ENCODE measurements at regions not wholly inside any gene's neighbourhood (a gene's known extent, or its start where the extent isn't known, plus 50 kb on each side); places are given as distances from the start of the nearest gene placed in this dataset.

- Histone ChIP-seq H3K4ac (replicated peaks; ENCODE audit: insufficient read length, low read depth, low read length) (no peak overlapping the region), H3K23me2 (ENCODE audit: low read depth, low read length) (no peaks in the 10 kb centered on the region), H2AFZ (ENCODE audit: low read length) (0 out of 2 replicates have a peak overlapping the region, but pooled peaks have one; percentile 11), H3K18ac (ENCODE audit: extremely low read depth, low read length) (no peak overlapping the region), H3K9me3 (ENCODE audit: insufficient read depth in 2 of 2, low read depth in 1 of 2, low read length in 1 of 2) (0 out of 4 replicates have a peak, but pooled peaks cover 0 to under 1% of the 10 kb centered on the region in 2 experiments), H3K79me1 (ENCODE audit: low read depth, low read length) (no peaks in the 10 kb centered on the region), H3K36me3 (ENCODE audit: control insufficient read depth in 2 of 4, insufficient read depth in 4 of 4, low read length in 3 of 4) (no peaks in the 10 kb centered on the region), H3K56ac (replicated peaks; ENCODE audit: insufficient read length, low read depth, low read length) (no peak overlapping the region), H2BK12ac (ENCODE audit: low read depth, low read length) (no peak overlapping the region), H3K14ac (ENCODE audit: insufficient read length) (no peak overlapping the region), H2BK5ac (ENCODE audit: low read depth, low read length) (no peak overlapping the region), H4K8ac (ENCODE audit: extremely low read depth, insufficient read depth, low read length) (no peak overlapping the region), H4K5ac (ENCODE audit: insufficient read length, low read depth, low read length) (no peak overlapping the region), H3K4me2 (ENCODE audit: insufficient read depth in 1 of 2, low read depth in 2 of 2, low read length in 2 of 2) (no peak overlapping the region), H2BK20ac (ENCODE audit: low read length) (no peak overlapping the region), H2AK5ac (ENCODE audit: low read depth, low read length) (no peak overlapping the region), H2BK120ac (replicated peaks; ENCODE audit: low read depth, low read length) (no peak overlapping the region), H3K79me2 (ENCODE audit: control insufficient read depth in 1 of 2, insufficient read depth in 2 of 2, low read length in 2 of 2) (no peaks in the 10 kb centered on the region), H3K4me1 (replicated peaks in 1 of 4; ENCODE audit: control insufficient read depth in 3 of 4, insufficient read depth in 4 of 4, low read length in 3 of 4) (no peaks in the 10 kb centered on the region), H4K20me1 (replicated peaks in 1 of 2; ENCODE audit: control insufficient read depth in 1 of 2, insufficient read depth in 2 of 2, low read length in 2 of 2) (no peaks in the 10 kb centered on the region), H4K91ac (replicated peaks; ENCODE audit: insufficient read length, low read length) (no peak overlapping the region), H2BK15ac (ENCODE audit: low read length) (no peak overlapping the region), H3K23ac (ENCODE audit: insufficient read length) (no peak overlapping the region), H3K9ac (replicated peaks in 1 of 4; ENCODE audit: extremely low read depth in 1 of 4, low read depth in 3 of 4, low read length in 3 of 4) (no peak overlapping the region), H3K27ac (ENCODE audit: low read depth, low read length) (no peak overlapping the region), H3K27me3 (replicated peaks in 1 of 4; ENCODE audit: control insufficient read depth in 3 of 4, extremely low read depth in 1 of 4, insufficient read depth in 3 of 4, low read length in 3 of 4) (no peaks in the 10 kb centered on the region), H3K4me3 (ENCODE audit: extremely low read depth in 1 of 4, insufficient read depth in 2 of 4, low read depth in 3 of 4, low read length in 4 of 4) (no peak overlapping the region)
- no peak for FAIRE-seq
- POLR2A ChIA-PET (ENCODE audit: partially characterized antibody) = no interaction called here
- DNase-seq (ENCODE audit: low read depth in 1 of 2, low spot score in 2 of 2) = no peak
- 95% methylated on average over 4 of the region's 4 CpGs; no CpG with 5 or more reads in 1 of the 2 experiments for WGBS, 2 experiments (ENCODE audit: extremely low coverage in 1 of 2, insufficient coverage in 1 of 2, insufficient read length in 1 of 2, insufficient replicate concordance in 2 of 2, low coverage in 1 of 2, low lambda C conversion rate in 2 of 2, missing lambda C conversion rate in 1 of 2)
- CTCF ChIA-PET (ENCODE audit: partially characterized antibody) = interaction anchor here (0.7 kb wide), 1 partner anchor 242 kb away, joined by 3 read pairs; no protein-coding TSS in a partner anchor
- TF ChIP-seq TAF7 (optimal IDR thresholded peaks at IDR 0.05; ENCODE audit: borderline replicate concordance, low read depth, low read length) = no peak
- TF ChIP-seq EGR1 (IDR thresholded peaks at IDR 0.05; ENCODE audit: borderline replicate concordance, low read depth, low read length) = no peak
- no peak for TF ChIP-seq CHD2 (IDR thresholded peaks at IDR 0.05; ENCODE audit: low read length)
- TF ChIP-seq SUZ12 (IDR thresholded peaks at IDR 0.05; ENCODE audit: low read length) = no peak
- no peak for TF ChIP-seq GTF2F1 (IDR thresholded peaks at IDR 0.05; ENCODE audit: borderline replicate concordance, low read depth, low read length)
- TF ChIP-seq RXRA (IDR thresholded peaks at IDR 0.05; ENCODE audit: insufficient read depth, low read depth, low read length) = no peak
- no peak for TF ChIP-seq ASH2L (IDR thresholded peaks at IDR 0.05; ENCODE audit: low read length)
- TF ChIP-seq E2F6 (IDR thresholded peaks at IDR 0.05) = no peak
- TF ChIP-seq POLR2A (IDR thresholded peaks at IDR 0.05; ENCODE audit: control extremely low read depth in 1 of 2, low read depth in 2 of 2, low read length in 2 of 2) = no peak
- TF ChIP-seq SRF (IDR thresholded peaks at IDR 0.05; ENCODE audit: low read depth, low read length) = no peak
- TF ChIP-seq PHF8 (conservative IDR thresholded peaks at IDR 0.05; ENCODE audit: low read depth, low read length) = no peak
- TF ChIP-seq TEAD4 (IDR thresholded peaks at IDR 0.05; ENCODE audit: low read depth, low read length) = no peak
- TF ChIP-seq NRF1 (IDR thresholded peaks at IDR 0.05; ENCODE audit: low read depth, low read length) = no peak
Measured at GRCh38 chr3:130601442-130601971, 84.5 kb downstream of the COL6A6 start.

All from H1 (cell line).